HEK293T (cell line): ENCODE measurements at regions not wholly inside any gene's neighbourhood (a gene's known extent, or its start where the extent isn't known, plus 50 kb on each side); places are given as distances from the start of the nearest gene placed in this dataset.

Experiments
- ARNT ChIP-seq: fragments of 450-650 bp; IDR thresholded peaks from 2 replicates; pipeline ENCODE4 v1.6.1; 2017; ENCODE audit warnings: mild to moderate bottlenecking
- BHLHE40 ChIP-seq: fragments of 450-650 bp; IDR thresholded peaks from 2 replicates; pipeline ENCODE4 v1.6.1; 2016; ENCODE audit warnings: mild to moderate bottlenecking, moderate library complexity, borderline replicate concordance
- FOXA1 ChIP-seq: fragments of 450-650 bp; IDR thresholded peaks from 2 replicates; pipeline ENCODE4 v1.6.1; 2016; ENCODE audit warnings: mild to moderate bottlenecking
- FOXK2 ChIP-seq: fragments of 450-650 bp; IDR thresholded peaks from 2 replicates; pipeline ENCODE4 v1.6.1; 2016; ENCODE audit warnings: mild to moderate bottlenecking
- LEF1 ChIP-seq: fragments of 450-650 bp; IDR thresholded peaks from 2 replicates; pipeline ENCODE4 v1.6.1; 2017; ENCODE audit warnings: mild to moderate bottlenecking, borderline replicate concordance
- NFRKB ChIP-seq: fragments of 450-650 bp; IDR thresholded peaks from 2 replicates; pipeline ENCODE4 v1.6.1; 2016; ENCODE audit warnings: mild to moderate bottlenecking, moderate library complexity
- SP1 ChIP-seq: fragments of 450-650 bp; IDR thresholded peaks from 2 replicates; pipeline ENCODE4 v1.6.1; 2017
- SUZ12 ChIP-seq: fragments of 450-650 bp; IDR thresholded peaks from 2 replicates; pipeline ENCODE4 v1.6.1; 2016; ENCODE audit warnings: mild to moderate bottlenecking
- ZNF384 ChIP-seq: fragments of 450-650 bp; IDR thresholded peaks from 2 replicates; pipeline ENCODE4 v1.6.1; 2016

- TF ChIP-seq LEF1 (no peak), NFRKB (no peak), SUZ12 (no peak), BHLHE40 (no peak), FOXK2 (no peak), ARNT (no peak), ZNF384 (no peak), SP1 (no peak), FOXA1 (no peak)
Observed at GRCh38 chr9:80077059-80077458, 505.3 kb downstream of the TLE4 start.
